Mesenchymal stem cell (in vitro differentiated cells and primary cell): ENCODE measurements at regions not wholly inside any gene's neighbourhood (a gene's known extent, or its start where the extent isn't known, plus 50 kb on each side); places are given as distances from the start of the nearest gene placed in this dataset.

ENCODE experiments used
- DNase-seq: peaks from one replicate; pipeline ENCODE4 v3.0.0-alpha.2; 2013
- H2AFZ ChIP-seq: one replicate; pipeline ENCODE4 v1.6.1; 2013; ENCODE audit warnings: low read depth, mild to moderate bottlenecking, control low read depth, inconsistent platforms, low read length, moderate library complexity
- H2AK5ac ChIP-seq: 2 replicates; pipeline ENCODE4 v1.6.1; 2013; ENCODE audit warnings: low read length, moderate library complexity, mild to moderate bottlenecking, inconsistent platforms; ENCODE audit not compliant: severe bottlenecking
- H2BK120ac ChIP-seq: one replicate; pipeline ENCODE4 v1.6.1; 2013; ENCODE audit warnings: low read depth, mild to moderate bottlenecking, inconsistent platforms, low read length, moderate library complexity
- H2BK12ac ChIP-seq, 2 experiments: one replicate each; pipeline ENCODE4 v1.6.1; 2013; ENCODE audit warnings: inconsistent platforms in 2 of 2, low read length in 2 of 2, mild to moderate bottlenecking in 2 of 2, moderate library complexity in 2 of 2, control low read depth in 1 of 2
- H2BK15ac ChIP-seq: one replicate; pipeline ENCODE4 v1.6.1; 2013; ENCODE audit warnings: mild to moderate bottlenecking, low read depth, inconsistent platforms; ENCODE audit not compliant: poor library complexity, severe bottlenecking
- H2BK5ac ChIP-seq: 2 replicates; pipeline ENCODE4 v1.6.1; 2013; ENCODE audit warnings: low read depth, mild to moderate bottlenecking, low read length, control low read depth, inconsistent platforms; ENCODE audit not compliant: poor library complexity, severe bottlenecking
- H3K14ac ChIP-seq, 2 experiments: one replicate each; pipeline ENCODE4 v1.6.1; 2013; ENCODE audit warnings: inconsistent platforms in 2 of 2, low read length in 2 of 2, control low read depth in 1 of 2, mild to moderate bottlenecking in 1 of 2, moderate library complexity in 1 of 2
- H3K18ac ChIP-seq, 2 experiments: one replicate each; pipeline ENCODE4 v1.6.1; 2013; ENCODE audit warnings: inconsistent platforms in 2 of 2, low read length in 2 of 2, control low read depth in 1 of 2, low read depth in 1 of 2, mild to moderate bottlenecking in 1 of 2
- H3K23ac ChIP-seq, 2 experiments: one replicate each; pipeline ENCODE4 v1.6.1; 2013; ENCODE audit warnings: inconsistent platforms in 2 of 2, low read length in 2 of 2, mild to moderate bottlenecking in 2 of 2, moderate library complexity in 2 of 2, control low read depth in 1 of 2
- H3K27ac ChIP-seq: 2 replicates; pipeline ENCODE4 v1.5.1; 2013; ENCODE audit warnings: mild to moderate bottlenecking, moderate library complexity, low read length, control low read depth, inconsistent platforms; ENCODE audit not compliant: poor library complexity, severe bottlenecking
- H3K27me3 ChIP-seq, 2 experiments: 2 replicates each; pipeline versions ENCODE4 v1.6.1 to v1.7.0; 2013; ENCODE audit warnings: low read length in 2 of 2, mild to moderate bottlenecking in 2 of 2, moderate library complexity in 2 of 2, control low read depth in 1 of 2, inconsistent platforms in 1 of 2; ENCODE audit not compliant: control insufficient read depth in 1 of 2, insufficient read depth in 1 of 2
- H3K36me3 ChIP-seq, 2 experiments: 2 replicates each; pipeline versions ENCODE4 v1.6.1 to v1.7.0; 2013; ENCODE audit warnings: low read length in 2 of 2, control low read depth in 1 of 2, inconsistent platforms in 1 of 2, low read depth in 1 of 2, mild to moderate bottlenecking in 1 of 2; ENCODE audit not compliant: insufficient read depth in 2 of 2, control insufficient read depth in 1 of 2
- H3K4ac ChIP-seq, 2 experiments: one replicate each; pipeline ENCODE4 v1.6.1; 2013; ENCODE audit warnings: inconsistent platforms in 2 of 2, low read length in 2 of 2, mild to moderate bottlenecking in 2 of 2, moderate library complexity in 2 of 2, control low read depth in 1 of 2, low read depth in 1 of 2
- H3K4me1 ChIP-seq: 2 replicates; pipeline ENCODE4 v1.6.1; 2013; ENCODE audit warnings: low read depth, low read length, control low read depth; ENCODE audit not compliant: control insufficient read depth, insufficient read depth
- H3K4me2 ChIP-seq: 2 replicates; pipeline ENCODE4 v1.6.1; 2013; ENCODE audit warnings: low read length, mild to moderate bottlenecking, inconsistent platforms; ENCODE audit not compliant: poor library complexity, severe bottlenecking
- H3K4me3 ChIP-seq, 2 experiments: 2 replicates each; pipeline versions ENCODE4 v1.5.1 to v1.7.0; 2013; ENCODE audit warnings: low read length in 2 of 2, mild to moderate bottlenecking in 2 of 2, control low read depth in 1 of 2, low read depth in 1 of 2; ENCODE audit not compliant: insufficient read depth in 1 of 2
- H3K79me1 ChIP-seq: replicated peaks from 2 replicates; pipeline ENCODE4 v1.6.1; 2013; ENCODE audit warnings: mild to moderate bottlenecking, control low read depth, low read length, inconsistent platforms; ENCODE audit not compliant: poor library complexity, severe bottlenecking
- H3K9ac ChIP-seq: 2 replicates; pipeline ENCODE4 v1.7.0; 2013; ENCODE audit warnings: mild to moderate bottlenecking, low read length, moderate library complexity
- H3K9me3 ChIP-seq: 2 replicates; pipeline ENCODE4 v1.7.0; 2013; ENCODE audit warnings: mild to moderate bottlenecking, low read length; ENCODE audit not compliant: control insufficient read depth
- H4K8ac ChIP-seq: one replicate; pipeline ENCODE4 v1.6.1; 2013; ENCODE audit warnings: inconsistent platforms, mild to moderate bottlenecking, low read length, moderate library complexity
- H4K91ac ChIP-seq: one replicate; pipeline ENCODE4 v1.6.1; 2013; ENCODE audit warnings: mild to moderate bottlenecking, low read length, inconsistent platforms
- WGBS: methylation state at CpG from one replicate; pipeline ENCODE4 v1.1.7; 2013; ENCODE audit warnings: mixed read lengths; 5-methylcytosine and 5-hydroxymethylcytosine counted together

- Histone ChIP-seq H2AFZ (no peak overlapping the region), H2AK5ac (no peak overlapping the region), H4K8ac (no peak overlapping the region), H3K27me3 (no peaks in the 10 kb centered on the region), H3K36me3 (no peaks in the 10 kb centered on the region), H3K9me3 (no peaks in the 10 kb centered on the region), H4K91ac (peak overlapping the region; percentile 18), H3K4me1 (no peaks in the 10 kb centered on the region), H2BK5ac (no peak overlapping the region), H2BK15ac (no peak overlapping the region), H3K4me3 (no peak overlapping the region), H3K18ac (no peak overlapping the region), H2BK120ac (no peak overlapping the region), H3K14ac (no peak overlapping the region), H3K9ac (no peak overlapping the region), H3K23ac (no peak overlapping the region), H3K27ac (no peak overlapping the region), H2BK12ac (no peak overlapping the region), H3K4ac (no peak overlapping the region), H3K79me1 (no peaks in the 10 kb centered on the region), H3K4me2 (no peak overlapping the region)
- no peak for DNase-seq
- 98% methylated on average over 48 of the region's 48 CpGs for WGBS
Measured at GRCh38 chr5:124892185-124892848, 145.9 kb upstream of the ZNF608 start.

DNA sequence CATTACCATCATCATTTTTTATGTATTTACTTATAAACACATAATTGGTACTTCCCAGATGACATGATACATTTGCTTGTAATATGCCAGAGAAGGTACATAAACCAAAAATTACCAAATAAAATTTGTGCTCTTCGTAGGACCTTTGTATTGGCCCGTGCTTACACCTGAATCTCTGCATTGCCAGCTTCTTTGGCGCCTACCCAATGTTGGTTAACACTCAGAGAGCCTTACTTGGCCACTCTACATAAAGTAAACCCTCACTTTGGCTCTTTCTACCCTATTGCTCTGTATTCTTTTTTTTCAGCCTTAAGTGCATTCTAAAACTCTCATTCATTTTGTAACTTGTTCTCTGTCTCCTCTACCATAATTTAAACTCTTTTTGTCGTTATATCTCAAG lies 148.1 kb upstream of the ZNF608 start:
- Histone ChIP-seq H3K9me3 (no peaks in the 10 kb centered on the region), H3K23ac (no peak overlapping the region), H3K14ac (no peak overlapping the region), H2BK120ac (no peak overlapping the region), H3K36me3 (no peaks in the 10 kb centered on the region), H2BK15ac (no peak overlapping the region), H3K27me3 (no peaks in the 10 kb centered on the region), H3K4me1 (no peaks in the 10 kb centered on the region), H3K27ac (no peak overlapping the region), H4K8ac (no peak overlapping the region), H2AFZ (no peak overlapping the region), H3K9ac (no peak overlapping the region), H3K4ac (no peak overlapping the region), H3K18ac (no peak overlapping the region), H2AK5ac (no peak overlapping the region), H2BK12ac (no peak overlapping the region), H3K4me2 (no peak overlapping the region), H2BK5ac (no peak overlapping the region), H3K79me1 (no peaks in the 10 kb centered on the region), H4K91ac (no peak overlapping the region), H3K4me3 (no peak overlapping the region)
- no peak for DNase-seq
- WGBS: 91% methylated on average over 4 of the region's 4 CpGs

GRCh38 chr5:124895236-124895635 lies 148.8 kb upstream of the ZNF608 start:
- H3K36me3 ChIP-seq: no peaks in the 10 kb centered on the region
- no peak overlapping the region for H4K8ac ChIP-seq
- no peak overlapping the region for H2AK5ac ChIP-seq
- H4K91ac ChIP-seq: no peak overlapping the region
- no peaks in the 10 kb centered on the region for H3K4me1 ChIP-seq
- H2BK120ac ChIP-seq: no peak overlapping the region
- H2AFZ ChIP-seq: no peak overlapping the region
- H3K27me3 ChIP-seq: no peaks in the 10 kb centered on the region
- H2BK12ac ChIP-seq: no peak overlapping the region
- H3K23ac ChIP-seq: no peak overlapping the region
- H3K9me3 ChIP-seq: no peaks in the 10 kb centered on the region
- no peak overlapping the region for H3K14ac ChIP-seq
- H2BK15ac ChIP-seq: no peak overlapping the region
- no peak overlapping the region for H3K4me3 ChIP-seq
- H2BK5ac ChIP-seq: no peak overlapping the region
- DNase-seq: peak; percentile 45
- no peak overlapping the region for H3K9ac ChIP-seq
- no peak overlapping the region for H3K27ac ChIP-seq
- H3K4me2 ChIP-seq: no peak overlapping the region
- WGBS: 70% methylated on average over 1 of the region's 2 CpGs
- H3K79me1 ChIP-seq: no peaks in the 10 kb centered on the region
- no peak overlapping the region for H3K18ac ChIP-seq
- no peak overlapping the region for H3K4ac ChIP-seq

DNA sequence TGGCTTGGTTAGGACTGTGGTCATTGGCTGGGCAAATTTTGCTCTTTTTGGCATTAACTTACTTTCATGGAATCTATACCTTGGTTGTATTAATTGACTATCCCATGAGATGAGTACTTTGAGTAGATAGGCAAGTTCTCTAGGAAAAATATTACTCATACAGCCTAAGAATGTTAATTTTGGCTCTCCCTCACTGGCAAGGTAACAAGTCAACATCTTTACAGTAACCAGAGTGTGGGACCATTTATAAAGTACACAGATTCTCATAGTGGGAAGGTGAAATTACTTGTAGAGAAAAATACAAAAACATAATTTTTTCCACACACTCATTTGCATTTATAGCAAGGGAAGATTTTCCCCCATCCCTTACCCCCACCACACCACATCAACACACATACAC lies 154.6 kb upstream of the ZNF608 start:
- Histone ChIP-seq H4K8ac (no peak overlapping the region), H2BK5ac (no peak overlapping the region), H3K79me1 (no peaks in the 10 kb centered on the region), H3K9ac (no peak overlapping the region), H3K27me3 (no peaks in the 10 kb centered on the region), H3K4ac (no peak overlapping the region), H2AK5ac (no peak overlapping the region), H3K4me3 (no peak overlapping the region), H4K91ac (no peak overlapping the region), H3K4me1 (peaks cover 1% of the 10 kb centered on the region), H2AFZ (no peak overlapping the region), H3K14ac (no peak overlapping the region), H3K18ac (no peak overlapping the region), H2BK12ac (no peak overlapping the region), H3K9me3 (no peaks in the 10 kb centered on the region), H3K27ac (no peak overlapping the region), H2BK15ac (no peak overlapping the region), H2BK120ac (no peak overlapping the region), H3K36me3 (no peaks in the 10 kb centered on the region), H3K23ac (no peak overlapping the region), H3K4me2 (no peak overlapping the region)
- no peak for DNase-seq
